Smooth muscle cell (in vitro differentiated cells): ENCODE measurements at regions not wholly inside any gene's neighbourhood (a gene's known extent, or its start where the extent isn't known, plus 50 kb on each side); places are given as distances from the start of the nearest gene placed in this dataset.

ENCODE experiments used
- DNase-seq: peaks from one replicate; lab custom pipeline; 2025; ENCODE audit not compliant: unreplicated experiment; lab: John Stamatoyannopoulos, UW
- H2AFZ ChIP-seq: fragments of 200-600 bp; sonication (generic); 2 replicates; pipeline ENCODE4 v1.6.0; 2016; ENCODE audit warnings: antibody characterized with exemption, low read depth, mild to moderate bottlenecking
- H3F3A ChIP-seq: fragments of 200-600 bp; sonication (generic); 2 replicates; pipeline ENCODE4 v1.6.0; 2017; ENCODE audit warnings: antibody characterized with exemption, low read depth
- H3K27ac ChIP-seq: fragments of 200-600 bp; sonication (generic); 2 replicates; pipeline ENCODE4 v1.5.1; 2016; ENCODE audit warnings: low read depth, mild to moderate bottlenecking
- H3K27me3 ChIP-seq: fragments of 200-600 bp; sonication (generic); 2 replicates; pipeline ENCODE4 v1.6.1; 2016; ENCODE audit warnings: low read depth, mild to moderate bottlenecking
- H3K36me3 ChIP-seq: fragments of 200-600 bp; sonication (generic); 2 replicates; pipeline ENCODE4 v1.5.1; 2016; ENCODE audit warnings: low read depth
- H3K4me1 ChIP-seq: fragments of 200-600 bp; sonication (generic); 2 replicates; pipeline ENCODE4 v1.5.1; 2016; ENCODE audit warnings: low read depth
- H3K4me2 ChIP-seq: fragments of 200-600 bp; sonication (generic); 2 replicates; pipeline ENCODE4 v1.6.0; 2016; ENCODE audit warnings: mild to moderate bottlenecking
- H3K4me3 ChIP-seq: fragments of 200-600 bp; sonication (generic); 2 replicates; pipeline ENCODE4 v1.5.1; 2016; ENCODE audit warnings: mild to moderate bottlenecking
- H3K79me2 ChIP-seq: fragments of 200-600 bp; sonication (generic); 2 replicates; pipeline ENCODE4 v1.6.0; 2016; ENCODE audit warnings: low read depth, mild to moderate bottlenecking
- H3K9ac ChIP-seq: fragments of 200-600 bp; sonication (generic); 2 replicates; pipeline ENCODE4 v1.6.0; 2016; ENCODE audit warnings: low read depth
- H3K9me3 ChIP-seq: fragments of 200-600 bp; sonication (generic); replicated peaks from 2 replicates; pipeline ENCODE4 v1.5.1; 2016; ENCODE audit warnings: low read depth
- H4K20me1 ChIP-seq: fragments of 200-600 bp; sonication (generic); 2 replicates; pipeline ENCODE4 v1.6.0; 2016; ENCODE audit warnings: low read depth
- CTCF ChIP-seq: fragments of 200-600 bp; sonication (generic); IDR thresholded peaks from 2 replicates; pipeline ENCODE4 v1.5.1; 2017; ENCODE audit warnings: borderline replicate concordance, mild to moderate bottlenecking, antibody characterized with exemption; ENCODE audit not compliant: insufficient read depth, poor library complexity, severe bottlenecking
- WGBS: methylation state at CpG from one replicate; pipeline ENCODE4 v1.1.7; 2016; ENCODE audit warnings: low lambda C conversion rate; 5-methylcytosine and 5-hydroxymethylcytosine counted together

GRCh38 chr1:229208481-229208880, 62.4 kb upstream of the RAB4A start:
- Histone ChIP-seq H3K27ac (peak overlapping the region; percentile 97), H2AFZ (no peak overlapping the region), H3K4me2 (peak overlapping the region; percentile 72), H3F3A (peaks cover 36% of the 10 kb centered on the region), H3K36me3 (no peaks in the 10 kb centered on the region), H3K79me2 (no peaks in the 10 kb centered on the region), H4K20me1 (no peaks in the 10 kb centered on the region), H3K9me3 (no peaks in the 10 kb centered on the region), H3K27me3 (no peaks in the 10 kb centered on the region), H3K4me3 (no peak overlapping the region), H3K9ac (peak overlapping the region; percentile 7), H3K4me1 (peaks cover 25% of the 10 kb centered on the region)
- DNase-seq: no peak
- TF ChIP-seq CTCF: no peak
- WGBS: 47% methylated on average over 3 of the region's 3 CpGs

DNA sequence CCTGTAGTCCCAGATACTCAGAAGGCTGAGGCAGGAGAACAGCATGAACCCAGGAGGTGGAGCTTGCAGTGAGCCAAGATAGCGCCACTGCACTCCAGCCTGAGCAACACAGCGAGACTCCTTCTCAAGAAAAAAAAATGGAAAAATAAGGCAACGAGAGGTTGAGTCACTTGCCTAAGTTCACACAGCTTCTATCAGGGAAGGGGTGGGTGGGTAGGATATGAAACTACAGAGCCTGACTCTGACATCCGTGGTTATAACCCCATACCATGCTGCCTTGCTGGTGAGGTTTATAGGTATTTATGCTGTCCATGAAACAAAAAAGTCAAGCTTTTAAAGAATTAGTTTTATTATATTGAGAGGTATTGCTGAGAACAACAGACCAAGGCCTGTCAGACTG, 61.5 kb upstream of the RAB4A start:
- Histone ChIP-seq H3K27me3 (no peaks in the 10 kb centered on the region), H2AFZ (no peak overlapping the region), H3K36me3 (no peaks in the 10 kb centered on the region), H3K4me3 (no peak overlapping the region), H3K4me1 (peaks cover 20% of the 10 kb centered on the region), H3K27ac (peak overlapping the region; percentile 97), H3K79me2 (no peaks in the 10 kb centered on the region), H3K9me3 (no peaks in the 10 kb centered on the region), H4K20me1 (no peaks in the 10 kb centered on the region), H3K4me2 (peak overlapping the region; percentile 72), H3K9ac (peak overlapping the region; percentile 69), H3F3A (peaks cover 28% of the 10 kb centered on the region)
- WGBS: 17% methylated on average over 4 of the region's 4 CpGs
- no peak for DNase-seq
- no peak for TF ChIP-seq CTCF

DNA sequence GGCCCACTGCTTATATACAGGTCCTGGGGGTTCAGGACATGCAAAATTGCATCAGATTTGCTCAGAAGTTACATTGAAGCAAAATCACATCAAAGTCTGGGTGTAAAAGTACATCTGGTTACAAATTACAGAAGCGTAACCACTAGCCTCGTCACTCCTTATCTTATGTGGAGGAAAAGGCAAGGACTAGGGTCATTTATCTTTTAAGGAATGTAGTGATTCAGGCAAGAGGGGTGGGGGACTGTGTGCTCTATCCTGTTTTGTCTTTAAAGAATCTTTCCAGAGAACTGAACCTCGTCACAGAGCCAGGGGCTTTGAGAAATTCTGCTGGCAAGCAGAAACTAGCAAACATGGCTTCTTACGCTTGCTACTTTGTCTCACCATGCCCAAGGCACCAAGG, 61.1 kb upstream of the RAB4A start:
- H3F3A ChIP-seq: peaks cover 24% of the 10 kb centered on the region
- TF ChIP-seq CTCF: no peak
- 11% methylated on average over 4 of the region's 4 CpGs for WGBS
- H3K4me3 ChIP-seq: no peak overlapping the region
- peak overlapping the region; percentile 72 for H3K4me2 ChIP-seq
- peaks cover 17% of the 10 kb centered on the region for H3K4me1 ChIP-seq
- DNase-seq: no peak
- H4K20me1 ChIP-seq: no peaks in the 10 kb centered on the region
- H3K9me3 ChIP-seq: no peaks in the 10 kb centered on the region
- H3K79me2 ChIP-seq: no peaks in the 10 kb centered on the region
- peak overlapping the region; percentile 97 for H3K27ac ChIP-seq
- no peaks in the 10 kb centered on the region for H3K36me3 ChIP-seq
- H3K27me3 ChIP-seq: no peaks in the 10 kb centered on the region
- peak overlapping the region; percentile 69 for H3K9ac ChIP-seq
- peak overlapping the region; percentile 70 for H2AFZ ChIP-seq

DNA sequence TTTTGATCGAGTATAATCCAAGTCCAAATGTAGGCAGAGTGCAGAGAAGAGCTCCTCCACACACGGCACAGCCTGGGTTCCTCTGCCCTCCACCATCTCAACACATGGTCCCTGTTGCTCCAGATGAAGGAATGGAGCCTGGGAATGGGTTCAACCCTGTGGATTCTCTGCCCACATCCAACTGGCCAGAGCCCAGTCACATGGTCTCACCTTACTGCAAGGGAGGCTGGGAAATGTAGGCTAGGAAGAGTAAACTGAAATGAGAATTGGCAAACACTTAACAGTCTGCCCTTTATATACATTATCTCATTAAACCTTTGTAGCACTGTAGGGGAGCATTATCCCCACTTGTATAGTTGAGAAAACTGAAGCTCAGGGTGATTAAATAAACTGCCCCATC, 60.1 kb upstream of the RAB4A start:
- H4K20me1 ChIP-seq: no peaks in the 10 kb centered on the region
- DNase-seq: no peak
- no peak overlapping the region for H3K27ac ChIP-seq
- no peak for TF ChIP-seq CTCF
- no peak overlapping the region for H3K4me3 ChIP-seq
- WGBS: 100% methylated on average over 2 of the region's 2 CpGs
- no peak overlapping the region for H3K4me2 ChIP-seq
- peaks cover 7% of the 10 kb centered on the region for H3K4me1 ChIP-seq
- H3F3A ChIP-seq: peaks cover 16% of the 10 kb centered on the region
- H3K79me2 ChIP-seq: no peaks in the 10 kb centered on the region
- no peaks in the 10 kb centered on the region for H3K9me3 ChIP-seq
- H3K36me3 ChIP-seq: no peaks in the 10 kb centered on the region
- H2AFZ ChIP-seq: no peak overlapping the region
- H3K9ac ChIP-seq: no peak overlapping the region
- H3K27me3 ChIP-seq: no peaks in the 10 kb centered on the region
